GM12865 (cell line): ENCODE measurements at regions not wholly inside any gene's neighbourhood (a gene's known extent, or its start where the extent isn't known, plus 50 kb on each side); places are given as distances from the start of the nearest gene placed in this dataset.

Experiments used
- DNase-seq: peaks from one replicate; pipeline ENCODE4 v3.0.0; 2010; ENCODE audit warnings: low read depth
- H3K4me3 ChIP-seq: 2 replicates; pipeline ENCODE4 v1.5.1; 2011; ENCODE audit warnings: mild to moderate bottlenecking, low read depth, low read length, control low read depth
- CTCF ChIP-seq: IDR thresholded peaks from 2 replicates; pipeline ENCODE4 v1.5.1; 2011; ENCODE audit warnings: low read length, control low read depth, low read depth, inconsistent platforms; ENCODE audit not compliant: insufficient read depth; ENCODE audit errors: missing control alignments

- no peak for TF ChIP-seq CTCF
- DNase-seq = no peak
Measured at GRCh38 chr20:40963505-40963845, 65.1 kb upstream of the TOP1 start.

GRCh38 chr20:40965671-40966070 lies 63.0 kb upstream of the TOP1 start:
- TF ChIP-seq CTCF = no peak
- no peak overlapping the region for H3K4me3 ChIP-seq
- no peak for DNase-seq

More at GRCh38 chr20:40963505-40963845, 65.1 kb upstream of the TOP1 start:
- no peak overlapping the region for H3K4me3 ChIP-seq

- TF ChIP-seq CTCF = peak; percentile 55
- peak; percentile 50 for DNase-seq
- no peak overlapping the region for H3K4me3 ChIP-seq
Measured at GRCh38 chr20:40966103-40966502, 62.5 kb upstream of the TOP1 start.

GRCh38 chr20:40966516-40967185 lies 62.0 kb upstream of the TOP1 start:
- no peak overlapping the region for H3K4me3 ChIP-seq
- no peak for DNase-seq
- no peak for TF ChIP-seq CTCF

- TF ChIP-seq CTCF = no peak
- no peak for DNase-seq
- no peak overlapping the region for H3K4me3 ChIP-seq
Measured at GRCh38 chr20:40967700-40968099, 60.9 kb upstream of the TOP1 start.

- H3K4me3 ChIP-seq = peak overlapping the region; percentile 70
Measured at GRCh38 chr20:40968816-40969562, 59.6 kb upstream of the TOP1 start.

More at GRCh38 chr20:40968816-40969562, 59.6 kb upstream of the TOP1 start:
- peak; percentile 95 for TF ChIP-seq CTCF
- peak; percentile 87 for DNase-seq
